IPS-18a (cell line): ENCODE measurements at regions not wholly inside any gene's neighbourhood (a gene's known extent, or its start where the extent isn't known, plus 50 kb on each side); places are given as distances from the start of the nearest gene placed in this dataset.

Experiments
- H3K27ac ChIP-seq: one replicate; pipeline ENCODE4 v1.5.1; 2013; ENCODE audit warnings: low read length
- H3K27me3 ChIP-seq: one replicate; pipeline ENCODE4 v1.6.1; 2013; ENCODE audit warnings: mild to moderate bottlenecking, low read length; ENCODE audit not compliant: control insufficient read depth, insufficient read depth
- H3K36me3 ChIP-seq: one replicate; pipeline ENCODE4 v1.6.1; 2013; ENCODE audit warnings: low read depth, low read length; ENCODE audit not compliant: control insufficient read depth
- H3K4me1 ChIP-seq: one replicate; pipeline ENCODE4 v1.6.1; 2013; ENCODE audit warnings: low read depth, low read length; ENCODE audit not compliant: control insufficient read depth
- H3K4me3 ChIP-seq: one replicate; pipeline ENCODE4 v1.5.1; 2013; ENCODE audit warnings: low read length
- H3K9ac ChIP-seq: one replicate; pipeline ENCODE4 v1.6.1; 2013; ENCODE audit warnings: mild to moderate bottlenecking, low read length, moderate library complexity
- H3K9me3 ChIP-seq: one replicate; pipeline ENCODE4 v1.6.1; 2013; ENCODE audit warnings: low read depth, low read length; ENCODE audit not compliant: control insufficient read depth

DNA sequence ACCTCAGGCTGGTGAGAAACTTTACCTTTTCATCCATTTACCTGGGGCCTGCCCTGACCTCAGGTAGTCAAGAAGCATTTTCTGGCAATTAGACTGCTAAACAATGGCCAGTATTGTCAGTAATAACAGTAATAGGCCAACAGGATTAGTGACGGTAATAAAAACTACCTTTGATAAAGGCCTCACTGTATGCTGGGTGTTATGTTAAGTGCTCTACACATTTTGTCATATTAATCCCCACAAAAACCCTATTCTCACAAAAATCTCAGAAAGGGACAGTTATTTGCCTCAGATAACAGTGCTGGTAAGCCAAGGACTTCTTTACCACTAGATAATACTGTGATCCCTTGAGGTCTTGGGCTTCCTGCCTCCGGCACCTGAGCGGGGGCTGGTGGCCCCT is 191.4 kb downstream of the FOXD2 start:
- H3K9ac ChIP-seq = no peak overlapping the region
- no peaks in the 10 kb centered on the region for H3K36me3 ChIP-seq
- no peak overlapping the region for H3K4me3 ChIP-seq
- no peaks in the 10 kb centered on the region for H3K27me3 ChIP-seq
- H3K27ac ChIP-seq = no peak overlapping the region
- H3K9me3 ChIP-seq = no peaks in the 10 kb centered on the region
- no peaks in the 10 kb centered on the region for H3K4me1 ChIP-seq

DNA sequence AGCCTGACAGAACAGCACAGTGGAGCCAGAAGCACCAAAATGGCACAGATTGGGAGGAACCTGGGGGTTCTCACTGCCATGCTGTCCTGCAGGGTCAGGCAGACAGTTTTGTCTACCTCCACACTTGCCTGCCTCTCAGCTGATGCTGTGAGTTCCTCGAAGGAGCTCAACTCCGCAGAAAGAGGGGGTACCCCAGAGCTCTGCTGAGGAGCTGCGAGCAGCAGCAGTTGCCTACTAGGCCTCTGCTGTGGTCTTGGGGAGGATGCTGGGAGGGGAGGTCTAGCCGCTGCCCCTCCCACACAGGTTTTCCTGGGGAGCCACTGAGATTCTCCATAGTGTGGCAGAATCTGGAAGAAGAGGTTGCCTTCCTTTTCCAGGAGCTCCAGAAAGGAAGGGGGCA is 192.5 kb downstream of the FOXD2 start:
- Histone ChIP-seq H3K4me1 (no peaks in the 10 kb centered on the region), H3K27me3 (no peaks in the 10 kb centered on the region)

DNA sequence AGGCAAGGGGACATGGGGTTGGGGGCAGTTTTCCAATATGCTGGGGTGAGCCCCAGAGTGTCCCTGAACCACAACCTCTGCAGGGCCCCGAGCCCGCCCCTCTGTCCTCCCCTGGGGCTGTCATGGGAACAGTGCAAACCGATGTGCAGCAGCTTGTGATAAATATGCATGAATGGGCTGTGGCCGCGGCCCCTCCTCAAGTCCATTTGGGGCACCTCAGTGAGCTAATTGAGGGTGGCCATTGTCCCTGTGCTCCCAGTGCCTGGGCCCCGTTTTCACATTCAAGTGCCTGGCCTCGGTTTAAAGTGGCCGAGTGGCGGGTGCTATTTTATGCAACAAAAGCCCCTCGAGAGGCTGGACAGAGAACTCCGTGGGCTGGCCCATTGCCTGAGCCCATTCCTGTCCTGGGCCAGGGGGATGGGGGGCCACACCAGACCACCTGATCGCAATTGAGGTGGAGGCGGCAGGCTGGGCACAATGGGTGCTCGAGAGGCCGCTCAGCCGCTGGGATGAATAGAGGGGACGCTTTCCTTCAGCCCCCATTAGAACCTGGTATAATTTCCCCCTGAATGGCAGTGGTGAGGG is 193.7 kb downstream of the FOXD2 start:
- Histone ChIP-seq H3K4me1 (no peaks in the 10 kb centered on the region), H3K36me3 (no peaks in the 10 kb centered on the region), H3K27me3 (no peaks in the 10 kb centered on the region), H3K9me3 (no peaks in the 10 kb centered on the region), H3K27ac (no peak overlapping the region), H3K9ac (no peak overlapping the region), H3K4me3 (no peak overlapping the region)

More for the DNA sequence above, 192.5 kb downstream of the FOXD2 start:
- Histone ChIP-seq H3K4me3 (no peak overlapping the region), H3K9me3 (no peaks in the 10 kb centered on the region), H3K27ac (no peak overlapping the region), H3K36me3 (no peaks in the 10 kb centered on the region), H3K9ac (no peak overlapping the region)

DNA sequence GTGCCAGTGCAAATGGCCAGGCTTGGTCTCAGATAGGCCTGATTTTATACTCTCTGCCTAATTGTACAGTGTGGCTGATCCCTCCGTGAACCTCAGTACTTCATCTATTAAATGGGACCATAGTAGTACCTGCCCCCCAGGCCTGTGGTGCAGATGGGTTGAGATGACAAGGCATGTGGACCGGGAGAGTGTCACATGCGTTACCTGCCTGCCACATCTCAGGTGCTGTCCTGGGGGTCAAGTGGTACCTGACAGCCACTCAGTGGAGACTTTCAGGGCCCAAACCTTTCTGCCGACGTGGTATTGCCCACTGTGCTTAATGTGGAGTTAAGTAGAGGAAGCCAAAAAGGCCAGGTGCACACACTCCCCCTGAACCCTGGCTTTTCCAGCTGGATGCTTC is 197.3 kb downstream of the FOXD2 start:
- no peaks in the 10 kb centered on the region for H3K9me3 ChIP-seq
- no peaks in the 10 kb centered on the region for H3K4me1 ChIP-seq
- no peak overlapping the region for H3K9ac ChIP-seq
- no peaks in the 10 kb centered on the region for H3K36me3 ChIP-seq
- H3K27me3 ChIP-seq = no peaks in the 10 kb centered on the region
- H3K27ac ChIP-seq = no peak overlapping the region
- H3K4me3 ChIP-seq = no peak overlapping the region

DNA sequence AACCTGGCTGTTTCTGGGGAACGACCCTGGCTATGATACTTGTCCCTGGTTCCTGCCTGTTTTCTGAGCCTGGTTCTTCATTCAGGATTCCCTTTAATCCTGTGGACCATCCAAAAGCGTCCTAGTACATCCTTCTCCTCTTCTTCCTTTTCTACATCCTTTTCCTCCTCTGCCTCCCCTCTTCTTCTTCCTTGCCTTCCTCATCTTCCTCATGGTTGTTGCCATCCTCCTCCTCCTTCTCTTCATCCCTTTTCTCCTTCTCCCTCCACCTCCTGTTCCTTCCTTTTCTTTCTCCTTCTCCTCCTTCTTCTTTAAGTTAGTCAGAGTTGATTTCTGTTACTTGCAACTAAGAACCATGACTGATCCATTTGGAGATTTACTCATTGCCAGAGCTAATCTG is 197.8 kb downstream of the FOXD2 start:
- Histone ChIP-seq H3K36me3 (no peaks in the 10 kb centered on the region), H3K4me3 (no peak overlapping the region), H3K27ac (no peak overlapping the region), H3K9me3 (no peaks in the 10 kb centered on the region), H3K4me1 (no peaks in the 10 kb centered on the region), H3K27me3 (no peaks in the 10 kb centered on the region), H3K9ac (no peak overlapping the region)

DNA sequence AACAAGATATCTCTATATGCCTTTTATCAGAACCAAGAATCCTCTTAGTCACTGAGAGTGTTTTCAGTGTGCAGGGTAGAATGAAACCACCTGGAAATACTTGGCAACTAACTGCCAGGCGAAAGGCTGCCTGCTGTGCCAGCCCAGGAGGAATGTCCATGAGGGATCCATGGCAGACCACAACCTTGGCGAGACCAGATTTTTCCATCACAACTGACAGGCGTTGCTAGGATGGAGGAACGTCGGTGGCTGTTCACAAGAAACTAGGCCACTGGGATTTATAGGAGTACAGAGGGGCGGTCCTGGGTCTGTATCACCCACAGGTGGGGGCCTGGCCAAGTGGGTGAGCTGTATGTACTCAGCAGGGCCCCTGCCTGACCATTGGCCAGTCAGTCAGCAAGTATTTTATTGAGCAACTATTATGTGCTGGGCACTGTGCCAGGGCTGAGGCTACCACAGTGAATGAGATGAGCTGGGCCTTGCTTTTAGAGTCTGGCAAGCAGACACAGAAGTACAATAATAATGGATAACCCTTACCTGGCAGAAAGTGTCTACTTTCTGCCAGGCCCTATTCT is 199.4 kb downstream of the FOXD2 start:
- H3K27ac ChIP-seq = no peak overlapping the region
- no peaks in the 10 kb centered on the region for H3K36me3 ChIP-seq
- no peaks in the 10 kb centered on the region for H3K9me3 ChIP-seq
- no peaks in the 10 kb centered on the region for H3K27me3 ChIP-seq
- no peak overlapping the region for H3K4me3 ChIP-seq
- H3K9ac ChIP-seq = no peak overlapping the region
- H3K4me1 ChIP-seq = no peaks in the 10 kb centered on the region

DNA sequence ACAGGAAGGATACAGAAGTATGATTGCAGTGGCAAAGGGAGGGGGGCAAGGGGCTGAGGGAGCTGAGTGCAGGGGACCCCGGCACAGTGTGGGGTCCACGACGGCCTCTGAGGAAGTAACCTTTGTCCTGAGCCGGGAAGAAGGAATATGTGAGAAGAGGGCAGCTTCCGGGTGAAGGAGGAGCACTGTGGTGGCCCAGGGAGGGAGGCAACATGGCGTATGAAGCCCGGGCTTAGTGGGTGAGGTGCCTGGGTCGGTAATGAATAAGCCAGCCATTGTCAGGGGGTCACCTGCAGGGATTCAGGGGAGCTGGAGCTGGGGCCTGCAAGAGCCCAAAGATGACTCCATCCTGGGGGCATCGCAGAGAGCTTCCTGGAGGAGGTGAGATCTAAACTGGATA is 200.4 kb downstream of the FOXD2 start:
- Histone ChIP-seq H3K4me1 (no peaks in the 10 kb centered on the region), H3K4me3 (no peak overlapping the region), H3K27me3 (no peaks in the 10 kb centered on the region), H3K9me3 (no peaks in the 10 kb centered on the region), H3K36me3 (no peaks in the 10 kb centered on the region), H3K27ac (no peak overlapping the region), H3K9ac (no peak overlapping the region)

DNA sequence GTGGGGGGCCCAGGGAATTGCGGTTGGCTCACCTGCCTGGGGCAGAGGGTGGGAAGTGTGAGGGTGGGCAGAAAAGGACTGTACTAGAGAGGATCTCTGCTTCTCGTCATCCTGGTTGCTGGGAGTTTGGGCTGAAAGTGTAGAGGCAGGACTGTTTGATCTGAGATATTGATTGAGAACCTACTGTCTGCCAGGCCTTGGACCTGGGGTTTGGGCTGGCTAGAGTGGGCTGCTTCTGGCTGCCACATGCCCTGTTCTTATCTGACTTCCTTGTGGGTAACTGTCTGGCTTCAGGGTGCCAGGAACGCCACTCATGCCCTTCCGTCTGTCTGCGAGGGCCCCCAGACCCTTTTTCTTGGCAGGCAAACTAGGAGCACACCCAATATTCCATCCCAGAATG is 200.9 kb downstream of the FOXD2 start:
- no peaks in the 10 kb centered on the region for H3K27me3 ChIP-seq

DNA sequence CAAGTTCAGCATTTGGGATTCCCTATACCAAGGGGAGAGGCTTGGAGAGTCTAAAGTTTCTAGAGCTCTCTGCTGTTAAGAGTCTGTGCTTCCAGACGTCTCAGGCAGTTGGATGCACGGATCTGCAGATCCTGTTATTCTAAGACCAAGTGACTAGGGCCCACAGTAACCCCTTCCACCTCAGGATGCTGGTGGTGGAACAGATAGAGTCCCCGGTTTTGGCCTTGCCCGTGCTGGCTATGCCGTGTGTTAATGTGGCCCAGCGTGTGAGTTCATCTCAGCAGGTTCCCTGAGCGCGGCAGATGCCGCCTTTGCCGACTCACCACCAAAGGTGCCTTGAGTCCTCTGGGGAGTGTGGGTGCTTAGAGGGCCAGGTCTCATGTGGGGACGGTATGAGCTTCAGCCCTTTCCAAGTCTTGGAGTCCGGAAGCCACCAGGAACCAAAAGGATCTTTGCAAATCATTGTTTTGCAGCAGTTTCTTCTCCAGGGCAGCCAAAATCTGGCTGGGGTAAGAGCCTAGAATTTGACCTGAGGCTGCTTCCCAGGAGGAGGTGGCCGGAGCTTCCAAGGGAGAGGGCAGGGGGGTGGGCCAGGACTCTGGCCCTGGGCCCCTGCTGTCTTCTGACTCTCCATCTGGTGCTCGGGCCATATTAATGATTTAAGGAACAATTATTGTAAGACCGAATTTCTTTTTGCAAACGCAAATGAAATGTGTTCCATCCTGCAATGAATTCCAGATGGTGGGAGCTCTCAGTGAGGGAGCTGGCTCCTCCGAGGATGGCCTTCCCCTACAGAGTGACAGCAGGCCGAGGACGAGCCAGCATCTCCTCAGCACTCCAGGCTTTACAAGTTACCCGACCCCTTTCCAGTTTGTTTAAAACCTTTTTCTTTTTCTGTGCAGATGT is 205.7 kb downstream of the FOXD2 start:
- no peaks in the 10 kb centered on the region for H3K27me3 ChIP-seq
- no peak overlapping the region for H3K9ac ChIP-seq
- H3K27ac ChIP-seq = no peak overlapping the region
- H3K4me3 ChIP-seq = no peak overlapping the region
- H3K36me3 ChIP-seq = no peaks in the 10 kb centered on the region
- peaks cover 2% of the 10 kb centered on the region for H3K4me1 ChIP-seq
- H3K9me3 ChIP-seq = no peaks in the 10 kb centered on the region

More for the DNA sequence above, 200.9 kb downstream of the FOXD2 start:
- no peaks in the 10 kb centered on the region for H3K36me3 ChIP-seq
- no peak overlapping the region for H3K9ac ChIP-seq
- no peak overlapping the region for H3K27ac ChIP-seq
- H3K4me1 ChIP-seq = no peaks in the 10 kb centered on the region
- H3K4me3 ChIP-seq = no peak overlapping the region
- no peaks in the 10 kb centered on the region for H3K9me3 ChIP-seq

DNA sequence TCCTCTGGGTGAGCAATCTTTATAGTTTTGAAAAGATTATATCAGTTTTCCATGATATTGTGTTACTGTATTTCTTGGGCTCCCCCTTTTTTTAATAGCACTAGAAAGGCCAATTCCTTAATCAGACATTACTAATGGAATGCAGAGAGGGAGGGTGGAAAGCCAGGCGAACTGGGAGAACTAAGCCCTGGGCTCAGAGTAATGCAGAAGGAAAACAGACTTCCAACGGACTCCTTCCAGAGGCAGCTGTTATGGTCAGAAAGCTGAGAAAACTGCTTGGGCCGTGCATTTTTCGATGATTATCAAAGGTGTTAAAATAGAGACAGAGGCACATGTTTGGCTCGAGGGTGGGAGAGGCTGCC is 206.3 kb downstream of the FOXD2 start:
- Histone ChIP-seq H3K36me3 (no peaks in the 10 kb centered on the region), H3K9me3 (no peaks in the 10 kb centered on the region), H3K4me1 (peaks cover 2% of the 10 kb centered on the region), H3K27ac (no peak overlapping the region), H3K9ac (no peak overlapping the region), H3K27me3 (no peaks in the 10 kb centered on the region), H3K4me3 (no peak overlapping the region)

DNA sequence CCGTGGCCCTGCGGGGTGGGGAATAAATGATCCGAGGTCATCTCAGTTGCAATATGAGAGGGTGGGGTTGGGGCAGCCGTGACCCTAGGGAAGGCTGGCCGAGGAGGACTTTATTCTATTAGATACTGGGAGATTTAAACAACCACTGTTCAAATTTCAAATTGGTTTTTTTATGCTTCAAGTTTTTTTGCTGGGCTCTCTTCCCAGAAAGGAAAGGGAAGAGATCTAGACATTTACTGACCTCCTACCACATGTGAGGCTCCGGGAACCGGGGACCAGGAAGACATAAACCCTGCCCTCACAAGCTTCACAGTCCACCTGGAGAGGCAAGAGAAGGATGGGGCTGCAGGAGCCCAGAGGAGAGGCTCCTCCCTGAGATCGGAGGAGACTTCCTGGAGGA is 207.3 kb downstream of the FOXD2 start:
- H3K27ac ChIP-seq = no peak overlapping the region
- no peaks in the 10 kb centered on the region for H3K27me3 ChIP-seq

DNA sequence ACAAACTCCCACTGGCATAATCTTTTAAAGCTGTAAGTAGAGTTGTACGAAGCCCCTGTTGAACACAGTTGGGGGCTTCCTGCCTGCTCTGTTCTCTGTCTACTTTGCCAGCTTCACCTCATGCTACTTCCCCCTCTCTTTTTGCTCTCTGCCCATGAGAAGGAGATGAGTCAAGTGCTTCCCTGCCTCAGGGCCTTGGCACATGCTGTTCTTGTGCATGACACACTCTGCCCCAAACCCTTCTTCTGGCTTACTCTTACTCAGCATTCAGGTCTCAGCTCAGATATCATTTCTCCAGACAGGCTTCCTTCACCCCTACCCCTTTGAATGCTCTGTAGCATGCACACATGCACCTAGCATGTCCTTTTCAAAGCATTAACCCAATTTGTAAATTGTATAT is 208.8 kb downstream of the FOXD2 start:
- H3K27me3 ChIP-seq = no peaks in the 10 kb centered on the region
- H3K4me1 ChIP-seq = peaks cover 2% of the 10 kb centered on the region
- no peaks in the 10 kb centered on the region for H3K9me3 ChIP-seq
- no peak overlapping the region for H3K9ac ChIP-seq
- no peak overlapping the region for H3K4me3 ChIP-seq
- no peaks in the 10 kb centered on the region for H3K36me3 ChIP-seq
- no peak overlapping the region for H3K27ac ChIP-seq

More for the DNA sequence above, 207.3 kb downstream of the FOXD2 start:
- H3K9ac ChIP-seq = no peak overlapping the region
- no peak overlapping the region for H3K4me3 ChIP-seq
- no peaks in the 10 kb centered on the region for H3K36me3 ChIP-seq
- peaks cover 2% of the 10 kb centered on the region for H3K4me1 ChIP-seq
- no peaks in the 10 kb centered on the region for H3K9me3 ChIP-seq
